NCI-H146 treated with DMSO at 0.1 percent for 48 hours (cell line): ENCODE measurements at regions not wholly inside any gene's neighbourhood (a gene's known extent, or its start where the extent isn't known, plus 50 kb on each side); places are given as distances from the start of the nearest gene placed in this dataset.

Experiments used
- DNase-seq: peaks from one replicate; lab custom pipeline; 2025; ENCODE audit not compliant: unreplicated experiment; lab: John Stamatoyannopoulos, UW

DNA sequence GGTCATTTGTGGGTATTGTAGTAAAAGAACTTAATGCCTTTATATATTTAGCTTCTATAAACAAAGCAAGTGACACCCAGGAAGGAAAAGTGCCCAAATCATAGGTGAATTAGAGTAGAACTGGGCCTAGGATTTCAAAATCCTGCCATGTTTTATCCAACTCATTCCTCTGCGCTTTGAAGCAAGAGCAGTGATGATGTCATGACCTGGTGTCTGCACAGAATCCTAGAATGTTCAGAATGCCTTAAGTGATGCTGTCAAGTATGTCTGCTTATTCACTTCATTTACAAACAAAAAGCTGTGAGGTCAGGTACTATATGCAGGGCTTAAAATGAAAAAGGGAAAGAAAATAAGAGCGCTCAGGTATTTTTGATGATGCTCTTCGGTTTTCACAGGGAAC, 737.2 kb upstream of the ANKRD30A start:
- DNase-seq: no peak

DNA sequence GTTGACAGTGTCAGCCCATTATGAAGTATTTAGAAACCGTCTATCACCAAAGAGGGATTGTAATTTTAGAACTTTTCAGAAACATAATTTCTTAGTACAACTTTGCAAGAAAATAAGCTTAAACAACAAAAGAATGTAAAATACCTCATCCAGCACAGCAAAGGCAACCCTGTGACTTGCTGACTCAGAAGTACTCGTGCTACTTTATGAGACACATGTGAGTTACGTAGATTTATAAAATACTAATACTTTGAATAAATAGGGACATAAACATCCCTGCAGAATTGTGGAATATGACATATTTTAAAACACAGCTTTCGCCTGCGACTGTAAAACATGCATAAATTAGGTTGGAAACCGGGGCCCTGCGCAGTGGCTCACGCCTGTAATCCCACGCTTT, 739.7 kb upstream of the ANKRD30A start:
- DNase-seq: no peak

DNA sequence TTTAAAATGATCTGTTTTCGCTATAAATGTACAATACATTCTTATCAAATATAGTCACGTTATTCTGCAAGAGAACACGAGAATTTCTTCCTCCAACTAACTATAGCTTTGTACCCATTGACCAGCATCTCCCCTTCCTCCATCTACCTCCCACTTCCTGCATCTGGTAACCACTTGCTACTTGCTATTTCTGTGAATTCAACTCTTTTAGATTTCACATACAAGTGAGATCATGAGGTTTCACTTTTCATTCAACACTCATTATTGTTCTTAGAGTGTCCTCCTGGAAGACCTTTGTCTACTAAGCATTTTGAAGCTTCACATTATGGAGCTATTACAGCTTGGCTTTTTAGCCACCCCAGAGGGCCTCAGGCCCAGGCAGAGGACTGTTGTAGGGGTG, 741.3 kb upstream of the FZD8 start:
- DNase-seq: no peak

DNA sequence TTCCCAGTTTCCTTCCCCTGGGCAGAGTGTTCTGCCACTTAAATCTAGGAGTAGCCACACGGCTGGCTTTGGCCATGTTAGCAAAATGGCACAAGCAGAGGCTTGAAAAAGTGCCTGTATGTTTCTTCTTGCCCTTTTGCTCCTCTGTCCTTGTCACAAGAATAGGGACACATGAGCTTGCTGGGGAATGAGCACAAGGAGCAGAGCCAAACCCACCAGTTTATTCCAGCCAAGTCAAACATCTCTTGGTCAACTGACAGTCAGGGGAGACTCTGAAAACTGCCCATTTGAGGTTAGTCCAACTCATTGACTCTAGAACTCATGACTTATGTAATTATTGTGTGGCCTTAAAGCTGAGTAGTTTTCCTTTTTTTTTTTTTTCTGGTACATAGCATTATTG, 739.7 kb upstream of the FZD8 start:
- DNase-seq: no peak

DNA sequence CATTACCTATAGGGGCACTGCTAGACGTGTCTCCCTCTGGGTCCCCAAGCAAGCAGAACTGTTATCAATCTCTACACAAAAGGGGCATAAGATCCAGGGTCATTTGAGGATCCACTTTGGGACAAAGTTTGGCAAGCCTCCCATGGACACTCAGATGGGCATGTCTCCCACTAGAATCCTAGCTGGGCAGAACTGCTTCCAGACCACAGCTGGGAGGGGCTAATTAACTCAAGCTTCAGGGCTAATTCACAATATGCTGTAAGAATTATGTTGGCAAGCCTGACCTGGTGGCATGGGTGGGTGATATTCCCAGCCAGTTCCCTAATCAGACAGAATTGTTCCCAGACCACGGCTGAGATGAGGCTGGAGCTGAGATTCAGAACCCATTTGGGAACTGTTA, 738.4 kb upstream of the FZD8 start:
- DNase-seq: no peak

DNA sequence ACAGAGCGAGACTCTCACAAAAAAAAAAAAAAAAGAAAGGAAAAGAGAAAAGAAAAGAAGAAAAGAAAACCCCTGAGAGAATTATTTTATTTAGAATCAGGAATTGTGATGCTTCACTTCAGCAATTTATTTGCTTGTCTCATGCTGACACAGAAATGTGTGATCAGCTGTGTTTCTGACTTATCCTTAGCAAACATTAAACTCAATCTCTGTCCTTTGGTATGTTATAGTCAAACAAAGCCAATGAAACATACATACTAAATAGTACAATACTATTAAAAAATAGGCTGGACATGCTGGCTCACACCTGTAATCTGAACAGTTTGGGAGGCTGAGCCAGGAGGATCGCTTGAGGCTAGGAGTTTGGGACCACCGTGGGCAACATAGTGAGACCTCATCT, 733.0 kb upstream of the FZD8 start:
- DNase-seq: no peak

DNA sequence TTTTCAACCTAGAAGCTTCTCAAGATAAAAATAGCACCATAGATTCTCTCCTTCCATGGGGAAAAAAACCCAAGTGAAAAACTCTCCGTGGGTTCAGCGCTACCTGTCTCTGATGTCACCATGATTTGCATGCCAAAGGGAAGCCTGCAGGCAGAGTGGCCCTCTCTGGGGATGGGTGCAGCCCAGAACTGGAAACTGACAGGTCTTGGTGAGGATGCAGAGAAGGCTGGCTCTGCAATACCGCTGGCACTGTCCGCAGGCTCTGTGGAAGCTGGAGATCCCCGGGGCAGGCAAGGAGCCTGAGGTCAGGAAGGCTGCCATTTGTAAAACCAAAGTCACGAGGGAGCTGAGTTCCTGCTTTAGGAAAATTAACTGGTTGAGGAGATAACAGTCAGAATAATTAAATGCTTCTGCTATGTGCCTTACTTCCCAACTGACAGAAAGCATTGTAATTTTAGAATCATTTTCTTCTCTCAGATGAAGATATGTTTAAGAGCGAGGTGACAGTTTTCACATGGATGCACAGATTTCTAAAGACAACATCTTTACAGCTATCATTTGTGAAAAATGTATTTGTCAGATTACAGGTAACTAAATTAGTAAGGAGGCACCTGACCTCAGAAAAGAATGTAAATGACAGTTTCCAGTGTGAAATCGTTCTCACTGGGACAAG, 731.5 kb upstream of the FZD8 start:
- DNase-seq: no peak

DNA sequence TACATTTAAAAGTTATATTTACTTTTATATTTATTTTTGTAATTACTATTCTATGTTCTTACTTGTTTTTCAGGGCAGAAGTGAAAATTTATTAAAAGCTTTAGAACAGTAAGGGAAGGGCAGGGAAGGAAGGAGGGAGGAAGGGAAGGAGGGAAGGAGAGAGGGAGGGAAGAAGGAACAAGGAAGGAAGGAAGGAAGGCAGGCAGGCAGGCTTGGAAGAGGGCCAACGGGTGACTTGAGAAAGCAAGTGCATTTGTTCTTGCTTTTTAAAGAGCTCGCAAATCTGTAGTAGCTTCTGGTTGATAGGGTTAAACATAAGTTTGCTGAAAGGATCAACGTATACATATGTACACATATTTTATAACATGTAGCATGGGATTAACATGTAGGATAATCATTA, 725.3 kb upstream of the FZD8 start:
- DNase-seq: no peak

DNA sequence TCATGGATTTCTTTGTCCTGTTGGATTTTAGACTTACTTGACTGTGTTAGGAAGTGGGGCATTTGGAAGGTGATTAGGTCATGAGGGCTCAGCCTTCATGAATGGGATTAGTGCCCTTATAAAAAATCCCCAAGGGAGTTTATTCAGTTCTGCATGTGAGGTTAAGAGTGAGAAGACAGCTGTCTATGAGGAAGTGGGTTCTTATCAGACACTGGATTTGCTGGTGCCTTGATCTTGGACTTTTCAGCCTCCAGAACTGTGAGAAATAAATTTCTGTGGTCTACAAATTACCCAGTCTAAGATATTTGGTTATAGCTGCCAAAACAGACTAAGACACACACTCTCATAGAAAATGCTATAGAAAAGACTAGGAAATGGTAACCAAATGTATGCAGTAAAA, 724.7 kb upstream of the FZD8 start:
- DNase-seq: no peak

DNA sequence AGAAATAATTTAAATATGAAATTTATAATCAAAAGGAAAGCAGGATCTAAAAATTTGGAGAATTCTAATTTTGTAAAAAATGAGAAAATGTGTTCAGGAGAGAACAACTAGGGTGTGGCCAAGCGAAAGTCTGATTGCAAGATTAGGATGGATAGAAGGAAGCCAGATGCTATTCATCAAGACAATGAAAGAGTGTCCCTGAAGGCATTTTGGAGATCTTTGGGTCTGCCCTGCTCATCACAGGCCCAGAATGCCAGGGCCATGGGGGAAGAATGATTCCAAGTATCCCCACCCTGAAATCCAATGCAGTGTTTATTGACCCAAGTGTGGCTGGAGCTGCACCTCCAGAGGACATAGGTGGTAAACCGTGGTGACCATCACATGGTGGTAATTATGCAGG, 724.0 kb upstream of the FZD8 start:
- DNase-seq: no peak

DNA sequence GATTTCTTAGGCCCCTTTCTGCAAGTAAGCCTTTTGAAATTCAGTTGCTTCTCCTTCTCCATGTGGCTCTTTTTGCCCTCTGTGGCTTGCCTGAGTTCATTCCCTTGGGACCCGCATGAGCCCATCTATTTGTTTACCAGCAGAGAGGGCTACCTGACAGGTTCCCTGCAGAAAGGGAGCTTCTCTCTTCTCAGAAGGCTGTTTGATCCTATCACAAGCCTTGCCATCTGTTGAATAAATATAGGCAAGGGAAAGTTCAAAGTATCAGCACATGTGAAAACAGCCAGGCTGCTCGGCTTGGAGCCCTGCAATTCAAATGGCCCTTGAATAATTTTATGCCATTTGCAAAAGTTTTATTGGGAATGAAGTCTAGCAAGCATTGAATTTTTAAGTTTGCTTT, 720.2 kb upstream of the FZD8 start:
- DNase-seq: no peak

DNA sequence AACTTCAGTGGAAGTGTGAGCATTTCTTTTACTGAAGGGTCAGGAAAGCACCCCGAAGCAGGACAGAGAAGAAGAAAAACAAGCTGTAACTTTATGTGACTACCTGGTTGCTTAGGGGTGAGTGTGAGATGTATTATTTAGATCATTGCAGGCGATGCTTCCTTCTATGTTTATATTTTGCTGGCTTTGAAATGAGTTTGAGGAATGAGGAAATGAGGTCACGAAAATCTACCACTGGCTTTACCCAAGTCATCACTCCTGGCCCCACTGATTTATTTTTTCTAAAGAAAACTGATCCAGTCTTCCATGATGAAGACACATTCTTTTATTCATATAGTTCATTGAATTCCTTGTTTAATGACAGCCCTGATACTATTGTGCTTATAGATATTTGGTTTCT, 716.6 kb upstream of the FZD8 start:
- no peak for DNase-seq

DNA sequence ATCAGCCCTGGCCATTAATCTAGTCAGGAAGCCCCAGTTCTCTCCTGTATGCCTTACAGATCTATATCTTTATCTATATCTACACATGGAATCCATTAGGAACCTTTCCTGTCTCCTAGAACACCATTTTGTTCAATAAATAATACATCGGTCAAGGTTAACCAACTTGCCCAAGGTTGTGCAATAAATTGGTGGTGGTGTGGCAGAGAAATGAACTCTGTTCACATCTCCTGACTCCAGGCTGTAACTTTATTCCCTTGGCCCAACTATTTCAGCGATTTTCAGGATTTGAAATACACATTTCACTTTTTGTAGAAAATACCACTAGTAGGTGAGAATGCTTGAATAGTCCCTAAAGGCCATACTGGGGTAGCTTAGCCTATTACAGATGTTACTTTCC, 712.5 kb upstream of the FZD8 start:
- no peak for DNase-seq

DNA sequence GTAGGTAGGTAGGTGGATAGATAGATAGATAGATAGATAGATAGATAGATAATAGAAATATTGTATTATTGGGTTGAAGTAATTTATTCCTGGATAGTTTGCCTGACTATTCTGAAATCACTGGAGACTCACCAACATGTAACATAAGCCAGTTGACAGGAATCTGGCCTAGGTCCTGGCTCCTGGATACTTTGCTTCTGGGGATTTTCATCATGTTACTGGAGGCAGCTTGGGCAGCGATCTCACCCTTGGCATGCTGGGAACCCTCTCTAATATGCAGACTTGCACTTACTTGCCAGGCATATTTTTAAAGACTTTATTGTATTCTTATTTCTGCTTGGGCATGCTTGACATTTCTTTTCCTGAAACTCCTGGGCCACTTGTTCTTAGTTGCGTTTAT, 709.1 kb upstream of the FZD8 start:
- DNase-seq: no peak

DNA sequence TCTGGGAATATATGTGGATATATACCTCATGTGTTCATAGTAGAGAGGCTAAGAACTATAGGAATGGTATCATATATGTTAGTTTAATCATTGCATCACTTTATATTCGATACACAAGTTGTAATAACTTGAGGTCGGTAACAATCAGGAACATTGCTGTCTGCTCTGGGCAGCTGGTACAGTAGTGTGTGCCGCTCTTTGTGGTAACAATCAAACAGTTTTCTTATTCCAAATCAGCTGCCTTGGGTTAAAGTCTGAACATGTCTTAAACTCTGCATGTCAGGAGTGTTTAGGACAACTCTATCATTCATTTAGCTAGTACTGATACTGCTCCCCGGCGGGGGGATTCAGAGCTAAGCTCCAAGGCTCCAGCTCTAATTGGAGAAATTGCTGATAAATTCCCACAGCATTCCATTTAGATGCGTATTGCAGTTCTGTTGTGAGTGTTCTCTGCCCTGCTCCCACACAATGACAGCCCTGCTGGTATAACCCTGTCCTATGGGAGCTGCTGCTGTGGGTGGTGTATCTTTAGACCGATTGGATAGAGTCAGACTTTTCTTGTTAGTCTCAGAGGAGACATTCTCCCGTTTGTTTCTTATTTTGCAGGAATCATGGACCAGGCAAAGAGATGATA, 707.5 kb upstream of the FZD8 start:
- DNase-seq: no peak

DNA sequence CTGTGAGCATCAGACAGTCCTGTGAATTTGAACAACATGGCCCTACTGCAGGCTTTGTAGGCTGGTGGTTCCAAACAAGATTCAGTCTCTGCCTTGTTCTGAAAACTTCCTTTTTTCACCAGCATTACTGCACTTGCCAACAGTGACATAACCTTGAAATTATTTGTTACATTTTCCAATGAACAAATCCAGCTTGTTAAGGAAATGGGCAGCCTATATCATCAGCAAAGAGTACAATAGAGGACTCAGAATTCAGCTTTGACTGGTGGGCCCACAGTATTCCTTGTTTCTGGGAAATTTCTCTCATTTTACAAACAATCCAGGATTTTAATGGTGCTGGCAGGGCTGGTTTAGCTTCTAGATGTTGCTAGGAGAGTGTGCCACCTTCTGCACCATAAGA, 703.7 kb upstream of the FZD8 start:
- DNase-seq: no peak

DNA sequence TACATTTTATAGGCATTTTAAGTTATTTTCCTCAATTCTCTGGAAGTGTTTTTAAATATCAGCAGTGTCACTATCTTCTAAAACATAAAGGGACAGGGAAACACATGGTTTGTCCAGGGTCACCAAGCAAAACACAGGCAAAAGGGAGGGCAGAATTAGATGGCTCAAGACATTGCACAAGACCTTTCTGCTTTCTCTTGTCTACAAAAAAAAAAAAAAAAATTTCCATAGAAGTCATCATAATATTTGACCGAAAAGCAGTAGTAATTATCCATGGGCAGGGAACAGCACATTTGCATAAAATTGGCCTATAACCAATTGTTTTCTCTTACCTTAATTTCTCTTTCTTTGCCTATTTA, 703.1 kb upstream of the FZD8 start:
- DNase-seq: no peak

DNA sequence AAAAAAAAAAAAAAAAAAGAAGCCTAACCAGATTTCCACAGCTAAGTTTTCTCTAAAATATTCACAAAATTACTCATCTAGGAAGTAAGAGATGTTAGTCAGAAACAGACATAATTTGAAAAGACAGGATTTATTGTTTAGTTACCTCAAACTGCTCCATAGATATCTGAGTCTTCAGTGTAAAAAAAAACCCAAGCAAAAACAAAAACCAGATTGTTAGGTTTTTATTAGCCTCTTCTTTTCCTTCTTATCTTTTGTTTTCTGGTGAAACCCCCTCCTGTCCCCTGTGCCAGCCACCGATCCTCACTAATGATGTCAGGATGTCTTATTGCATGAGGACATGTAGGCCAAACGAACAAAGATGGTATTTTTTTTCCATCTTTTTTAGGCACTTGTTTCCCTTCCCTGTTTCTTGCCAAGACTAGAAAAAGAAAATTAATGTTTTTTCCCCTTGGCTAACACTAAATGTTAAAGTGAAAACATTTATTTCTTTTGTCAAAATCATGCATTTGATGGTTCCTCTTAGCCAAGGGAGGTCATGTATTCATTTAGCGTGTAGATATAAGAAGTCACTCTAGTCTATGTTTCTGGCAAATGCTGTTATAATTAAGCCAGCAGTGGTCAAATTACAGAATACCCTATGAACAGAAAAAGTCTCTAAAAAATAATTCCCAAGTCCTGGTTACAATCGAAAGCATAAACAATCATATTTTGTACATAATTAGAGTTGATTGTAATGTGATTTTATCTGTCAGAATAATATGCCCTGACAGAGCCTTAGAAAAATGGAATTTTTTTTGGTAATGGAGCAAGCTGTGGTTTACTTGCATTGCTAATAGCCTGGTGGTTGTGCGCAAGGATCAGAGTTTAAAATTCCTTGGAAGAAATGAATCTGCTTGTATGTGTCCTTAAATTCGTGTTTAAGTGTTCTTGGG, 702.4 kb upstream of the FZD8 start:
- no peak for DNase-seq

DNA sequence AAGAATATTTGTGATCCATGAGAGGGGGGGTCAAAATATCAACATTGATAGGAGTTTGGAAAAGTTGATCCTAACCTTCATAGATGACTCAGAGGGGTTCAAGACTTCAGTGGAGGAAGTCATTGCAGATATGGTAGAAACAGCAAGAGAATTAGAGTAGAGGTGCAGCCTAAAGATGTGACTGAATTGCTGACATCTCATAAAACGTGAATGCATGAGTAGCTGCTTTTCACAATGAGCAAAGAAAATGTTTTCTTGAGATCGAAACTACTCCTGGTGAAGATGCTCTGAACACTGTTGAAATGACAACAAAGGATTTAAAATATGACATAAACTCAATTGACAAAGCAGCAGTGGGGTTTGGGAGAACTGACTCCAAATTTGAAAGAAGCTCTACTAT, 700.7 kb upstream of the FZD8 start:
- no peak for DNase-seq

DNA sequence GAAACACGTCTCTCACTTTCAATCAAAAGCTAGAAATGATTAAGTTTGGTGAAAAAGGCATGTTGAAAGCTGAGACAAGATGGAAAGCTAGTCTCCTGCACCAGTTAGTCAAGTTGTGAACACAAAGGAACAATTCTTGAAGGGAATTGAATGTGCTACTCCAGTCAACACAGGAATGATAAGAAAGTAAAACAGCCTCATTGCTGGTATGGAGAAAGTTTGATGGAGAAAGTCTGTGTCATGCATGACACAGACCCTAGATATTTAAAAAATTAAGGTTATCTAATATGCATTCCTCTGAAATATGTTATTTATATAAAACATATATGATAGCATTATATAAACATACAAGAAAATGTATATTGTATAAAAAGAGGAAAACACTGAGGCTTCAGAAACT, 699.4 kb upstream of the FZD8 start:
- DNase-seq: no peak

DNA sequence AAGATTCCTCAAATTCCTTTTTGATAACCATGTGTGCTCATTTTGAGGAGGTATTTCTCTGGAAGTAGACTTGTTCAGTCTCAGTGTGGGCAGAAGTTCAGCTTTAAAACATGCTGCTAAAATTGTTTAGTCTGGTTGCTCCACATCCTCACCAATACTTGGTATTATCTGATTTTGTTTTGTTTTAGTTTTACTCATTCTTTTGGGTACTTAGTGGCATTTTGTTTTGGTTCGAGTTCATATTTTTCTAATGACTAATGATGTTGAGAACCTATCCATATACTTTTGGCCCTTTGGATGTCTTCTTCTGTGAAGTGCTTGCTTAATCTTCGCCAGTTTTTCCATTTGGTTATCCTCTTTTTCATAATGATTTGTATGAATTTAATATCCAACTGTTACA, 694.2 kb upstream of the FZD8 start:
- no peak for DNase-seq

DNA sequence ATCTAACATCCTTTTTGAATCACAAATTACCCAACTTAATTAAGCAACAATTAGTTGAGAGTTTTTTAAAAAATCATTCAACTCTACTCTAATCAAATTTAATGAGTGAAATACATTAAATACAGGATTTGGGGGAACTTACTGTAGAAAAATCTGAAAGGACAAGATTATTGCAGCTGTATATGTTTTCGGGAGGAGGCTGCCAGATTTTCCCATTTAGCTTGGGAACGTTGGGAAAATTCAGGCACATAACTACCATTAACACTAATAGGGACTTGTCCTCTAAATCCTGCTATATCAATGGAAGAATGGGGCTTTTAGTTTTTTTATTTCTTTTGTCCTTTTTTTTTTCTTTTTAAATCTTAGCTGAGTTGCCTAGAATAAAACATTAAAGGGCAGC, 691.4 kb upstream of the FZD8 start:
- DNase-seq: no peak
